OCI-LY3 (cell line): ENCODE measurements at regions not wholly inside any gene's neighbourhood (a gene's known extent, or its start where the extent isn't known, plus 50 kb on each side); places are given as distances from the start of the nearest gene placed in this dataset.

Source experiments
- H2AFZ ChIP-seq: fragments of 200-600, 300-600 bp; shearing (Covaris generic); 2 replicates; pipeline ENCODE4 v1.6.0; 2014; ENCODE audit warnings: antibody characterized with exemption, low read depth, low read length
- H3K27ac ChIP-seq: fragments of 200-600, 300-600 bp; sonication (generic); 2 replicates; pipeline ENCODE4 v1.5.1; 2014; ENCODE audit warnings: mild to moderate bottlenecking, low read length, moderate library complexity, mixed read lengths
- H3K27me3 ChIP-seq: fragments of 200-600, 300-600 bp; sonication (generic); 2 replicates; pipeline ENCODE4 v1.6.1; 2014; ENCODE audit warnings: low read depth, low read length, mixed read lengths
- H3K36me3 ChIP-seq: fragments of 200-600, 300-600 bp; sonication (generic); replicated peaks from 2 replicates; pipeline ENCODE3; 2014; ENCODE audit warnings: low read depth, low read length, mixed read lengths
- H3K4me1 ChIP-seq: fragments of 300-600, 200-600 bp; sonication (generic); 2 replicates; pipeline ENCODE4 v1.6.1; 2014; ENCODE audit warnings: low read length, mixed read lengths
- H3K4me2 ChIP-seq: fragments of 200-600, 300-600 bp; sonication (generic); 2 replicates; pipeline ENCODE4 v1.6.1; 2014; ENCODE audit warnings: low read length, mixed read lengths
- H3K4me3 ChIP-seq: fragments of 300-600, 200-600 bp; sonication (generic); 2 replicates; pipeline ENCODE4 v1.5.1; 2014; ENCODE audit warnings: antibody characterized with exemption, mild to moderate bottlenecking, low read length, moderate library complexity
- H3K79me2 ChIP-seq: fragments of 300-600, 200-600 bp; shearing (Covaris generic); 2 replicates; pipeline ENCODE4 v1.6.1; 2014; ENCODE audit warnings: mild to moderate bottlenecking, low read length, mixed read lengths
- H3K9ac ChIP-seq: fragments of 300-600, 200-600 bp; shearing (Covaris generic); 2 replicates; pipeline ENCODE4 v1.6.0; 2014; ENCODE audit warnings: mild to moderate bottlenecking, low read length, moderate library complexity
- H3K9me3 ChIP-seq: fragments of 200-600, 300-600 bp; shearing (Covaris generic); 2 replicates; pipeline ENCODE4 v1.6.1; 2014; ENCODE audit warnings: low read length, mixed read lengths; ENCODE audit not compliant: insufficient read depth
- H4K20me1 ChIP-seq: fragments of 200-600, 300-600 bp; sonication (generic); 2 replicates; pipeline ENCODE4 v1.6.1; 2016; ENCODE audit warnings: low read length, mixed read lengths; ENCODE audit not compliant: insufficient read depth
- EZH2phosphoT487 ChIP-seq: fragments of 200-600 bp; shearing (Covaris generic); IDR thresholded peaks from 2 replicates; pipeline ENCODE4 v1.6.1; 2018; ENCODE audit warnings: antibody characterized with exemption, mixed run types, low read depth
- TF ChIP-seq, protein P1 (sequence below): fragments of 200-600, 300-600 bp; sonication (generic); IDR thresholded peaks from 2 replicates; pipeline ENCODE4 v1.5.1; 2014; ENCODE audit warnings: antibody characterized with exemption, low read length, low read depth

- Histone ChIP-seq H3K36me3 (no peaks in the 10 kb centered on the region), H3K79me2 (no peaks in the 10 kb centered on the region), H3K4me3 (no peak overlapping the region), H3K27me3 (no peaks in the 10 kb centered on the region), H3K9me3 (no peaks in the 10 kb centered on the region), H2AFZ (no peak overlapping the region), H3K4me2 (no peak overlapping the region), H3K9ac (no peak overlapping the region), H3K27ac (no peak overlapping the region), H3K4me1 (no peaks in the 10 kb centered on the region), H4K20me1 (no peaks in the 10 kb centered on the region)
- TF ChIP-seq EZH2phosphoT487 = no peak
- TF ChIP-seq, protein P1, sequence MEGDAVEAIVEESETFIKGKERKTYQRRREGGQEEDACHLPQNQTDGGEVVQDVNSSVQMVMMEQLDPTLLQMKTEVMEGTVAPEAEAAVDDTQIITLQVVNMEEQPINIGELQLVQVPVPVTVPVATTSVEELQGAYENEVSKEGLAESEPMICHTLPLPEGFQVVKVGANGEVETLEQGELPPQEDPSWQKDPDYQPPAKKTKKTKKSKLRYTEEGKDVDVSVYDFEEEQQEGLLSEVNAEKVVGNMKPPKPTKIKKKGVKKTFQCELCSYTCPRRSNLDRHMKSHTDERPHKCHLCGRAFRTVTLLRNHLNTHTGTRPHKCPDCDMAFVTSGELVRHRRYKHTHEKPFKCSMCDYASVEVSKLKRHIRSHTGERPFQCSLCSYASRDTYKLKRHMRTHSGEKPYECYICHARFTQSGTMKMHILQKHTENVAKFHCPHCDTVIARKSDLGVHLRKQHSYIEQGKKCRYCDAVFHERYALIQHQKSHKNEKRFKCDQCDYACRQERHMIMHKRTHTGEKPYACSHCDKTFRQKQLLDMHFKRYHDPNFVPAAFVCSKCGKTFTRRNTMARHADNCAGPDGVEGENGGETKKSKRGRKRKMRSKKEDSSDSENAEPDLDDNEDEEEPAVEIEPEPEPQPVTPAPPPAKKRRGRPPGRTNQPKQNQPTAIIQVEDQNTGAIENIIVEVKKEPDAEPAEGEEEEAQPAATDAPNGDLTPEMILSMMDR = no peak
Observed at GRCh38 chr13:107721125-107721869, 494.0 kb downstream of the LIG4 start.

- no peak overlapping the region for H3K9ac ChIP-seq
- no peaks in the 10 kb centered on the region for H3K4me1 ChIP-seq
- H3K36me3 ChIP-seq = no peaks in the 10 kb centered on the region
- no peak overlapping the region for H3K4me2 ChIP-seq
- no peak overlapping the region for H3K4me3 ChIP-seq
- H3K27ac ChIP-seq = no peak overlapping the region
- no peaks in the 10 kb centered on the region for H3K27me3 ChIP-seq
- no peaks in the 10 kb centered on the region for H4K20me1 ChIP-seq
- no peaks in the 10 kb centered on the region for H3K79me2 ChIP-seq
- H2AFZ ChIP-seq = no peak overlapping the region
- H3K9me3 ChIP-seq = no peaks in the 10 kb centered on the region
- TF ChIP-seq, protein P1 = no peak
- no peak for TF ChIP-seq EZH2phosphoT487
Observed at GRCh38 chr13:107716741-107717140, 498.6 kb downstream of the LIG4 start.

DNA sequence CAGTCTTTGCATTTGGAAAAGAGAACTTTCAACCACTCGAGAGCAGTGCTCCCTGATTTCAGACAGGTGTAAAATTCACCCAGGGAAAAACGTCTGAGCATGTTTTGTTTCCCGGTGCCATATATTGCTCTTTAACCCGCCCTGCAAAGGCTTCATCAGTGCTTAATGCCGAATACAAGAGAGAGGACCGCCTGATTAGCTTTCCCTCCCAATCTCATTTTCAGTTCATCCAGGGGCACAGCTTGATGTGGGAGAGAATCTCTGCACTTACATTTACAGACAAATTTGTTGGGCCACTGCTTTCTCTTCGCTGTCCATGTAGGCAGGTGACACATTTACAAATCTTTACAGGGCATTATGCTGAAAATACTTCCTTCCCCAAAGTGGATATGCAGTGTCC is 499.1 kb downstream of the LIG4 start:
- TF ChIP-seq, protein P1 = no peak
- TF ChIP-seq EZH2phosphoT487 = no peak
- Histone ChIP-seq H3K27ac (no peak overlapping the region), H3K4me1 (no peaks in the 10 kb centered on the region), H3K4me3 (no peak overlapping the region), H3K27me3 (no peaks in the 10 kb centered on the region), H3K9ac (no peak overlapping the region), H3K9me3 (no peaks in the 10 kb centered on the region), H3K79me2 (no peaks in the 10 kb centered on the region), H4K20me1 (no peaks in the 10 kb centered on the region), H2AFZ (no peak overlapping the region), H3K4me2 (no peak overlapping the region), H3K36me3 (no peaks in the 10 kb centered on the region)

GRCh38 chr13:107715496-107715895 is 499.8 kb downstream of the LIG4 start:
- no peaks in the 10 kb centered on the region for H3K9me3 ChIP-seq
- H3K27ac ChIP-seq = no peak overlapping the region
- H2AFZ ChIP-seq = no peak overlapping the region
- TF ChIP-seq EZH2phosphoT487 = no peak
- TF ChIP-seq, protein P1 = no peak
- no peak overlapping the region for H3K9ac ChIP-seq
- no peaks in the 10 kb centered on the region for H3K4me1 ChIP-seq
- no peaks in the 10 kb centered on the region for H4K20me1 ChIP-seq
- no peak overlapping the region for H3K4me2 ChIP-seq
- no peaks in the 10 kb centered on the region for H3K27me3 ChIP-seq
- no peak overlapping the region for H3K4me3 ChIP-seq
- H3K79me2 ChIP-seq = no peaks in the 10 kb centered on the region
- H3K36me3 ChIP-seq = no peaks in the 10 kb centered on the region
